Smooth muscle cell (in vitro differentiated cells): ENCODE measurements at regions not wholly inside any gene's neighbourhood (a gene's known extent, or its start where the extent isn't known, plus 50 kb on each side); places are given as distances from the start of the nearest gene placed in this dataset.

Experiments used
- DNase-seq: peaks from one replicate; lab custom pipeline; 2025; ENCODE audit not compliant: unreplicated experiment; lab: John Stamatoyannopoulos, UW
- H2AFZ ChIP-seq: fragments of 200-600 bp; sonication (generic); 2 replicates; pipeline ENCODE4 v1.6.0; 2016; ENCODE audit warnings: antibody characterized with exemption, low read depth, mild to moderate bottlenecking
- H3F3A ChIP-seq: fragments of 200-600 bp; sonication (generic); 2 replicates; pipeline ENCODE4 v1.6.0; 2017; ENCODE audit warnings: antibody characterized with exemption, low read depth
- H3K27ac ChIP-seq: fragments of 200-600 bp; sonication (generic); 2 replicates; pipeline ENCODE4 v1.5.1; 2016; ENCODE audit warnings: low read depth, mild to moderate bottlenecking
- H3K27me3 ChIP-seq: fragments of 200-600 bp; sonication (generic); 2 replicates; pipeline ENCODE4 v1.6.1; 2016; ENCODE audit warnings: low read depth, mild to moderate bottlenecking
- H3K36me3 ChIP-seq: fragments of 200-600 bp; sonication (generic); 2 replicates; pipeline ENCODE4 v1.5.1; 2016; ENCODE audit warnings: low read depth
- H3K4me1 ChIP-seq: fragments of 200-600 bp; sonication (generic); 2 replicates; pipeline ENCODE4 v1.5.1; 2016; ENCODE audit warnings: low read depth
- H3K4me2 ChIP-seq: fragments of 200-600 bp; sonication (generic); 2 replicates; pipeline ENCODE4 v1.6.0; 2016; ENCODE audit warnings: mild to moderate bottlenecking
- H3K4me3 ChIP-seq: fragments of 200-600 bp; sonication (generic); 2 replicates; pipeline ENCODE4 v1.5.1; 2016; ENCODE audit warnings: mild to moderate bottlenecking
- H3K79me2 ChIP-seq: fragments of 200-600 bp; sonication (generic); 2 replicates; pipeline ENCODE4 v1.6.0; 2016; ENCODE audit warnings: low read depth, mild to moderate bottlenecking
- H3K9ac ChIP-seq: fragments of 200-600 bp; sonication (generic); 2 replicates; pipeline ENCODE4 v1.6.0; 2016; ENCODE audit warnings: low read depth
- H3K9me3 ChIP-seq: fragments of 200-600 bp; sonication (generic); replicated peaks from 2 replicates; pipeline ENCODE4 v1.5.1; 2016; ENCODE audit warnings: low read depth
- H4K20me1 ChIP-seq: fragments of 200-600 bp; sonication (generic); 2 replicates; pipeline ENCODE4 v1.6.0; 2016; ENCODE audit warnings: low read depth
- CTCF ChIP-seq: fragments of 200-600 bp; sonication (generic); IDR thresholded peaks from 2 replicates; pipeline ENCODE4 v1.5.1; 2017; ENCODE audit warnings: borderline replicate concordance, mild to moderate bottlenecking, antibody characterized with exemption; ENCODE audit not compliant: insufficient read depth, poor library complexity, severe bottlenecking
- WGBS: methylation state at CpG from one replicate; pipeline ENCODE4 v1.1.7; 2016; ENCODE audit warnings: low lambda C conversion rate; 5-methylcytosine and 5-hydroxymethylcytosine counted together

DNA sequence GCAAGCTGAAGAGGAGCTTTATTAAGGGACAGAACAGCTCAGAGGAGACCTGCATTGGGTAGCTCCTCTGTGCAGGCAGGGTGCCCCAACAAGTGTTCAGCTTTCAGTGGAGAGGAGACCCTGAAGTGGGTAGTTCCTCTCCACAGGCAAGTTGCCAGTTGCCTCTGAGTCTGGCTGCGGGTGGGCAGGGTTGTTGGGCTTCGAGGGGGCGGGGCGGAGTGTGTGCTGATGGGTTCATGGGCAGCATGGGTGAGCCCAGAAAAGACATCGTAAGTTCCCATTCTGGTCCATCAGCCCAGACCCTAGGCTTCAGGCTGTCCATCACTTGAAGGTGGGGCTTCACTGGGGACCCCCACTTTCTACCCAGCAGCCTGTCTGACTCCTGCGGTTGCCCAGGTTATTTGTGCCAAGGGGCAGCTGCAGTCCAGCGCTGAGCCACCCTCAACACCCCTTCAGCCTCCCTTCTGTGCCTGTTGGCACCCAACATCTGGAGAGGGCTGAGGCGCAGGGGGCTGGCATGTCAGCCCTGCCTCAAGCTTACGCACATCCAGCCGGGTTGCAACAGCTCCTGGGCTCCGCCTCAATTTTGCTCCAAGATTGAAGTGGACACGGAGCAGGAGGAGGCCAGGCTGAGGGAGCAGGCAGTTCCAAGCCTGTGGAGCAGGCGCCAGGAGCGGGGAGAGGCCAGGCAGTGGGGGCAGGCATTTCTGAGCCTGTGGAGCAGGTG is 350.5 kb upstream of the PCDH20 start:
- Histone ChIP-seq H3K27me3 (no peaks in the 10 kb centered on the region), H4K20me1 (no peaks in the 10 kb centered on the region), H3K9ac (no peak overlapping the region), H3K36me3 (no peaks in the 10 kb centered on the region), H3K27ac (no peak overlapping the region), H3K4me1 (peaks cover 4% of the 10 kb centered on the region), H3K79me2 (no peaks in the 10 kb centered on the region), H2AFZ (no peak overlapping the region), H3K9me3 (no peaks in the 10 kb centered on the region), H3K4me2 (no peak overlapping the region), H3K4me3 (no peak overlapping the region), H3F3A (no peaks in the 10 kb centered on the region)
- DNase-seq: no peak
- WGBS: 85% methylated on average over 13 of the region's 14 CpGs
- no peak for TF ChIP-seq CTCF

GRCh38 chr13:61765181-61765742 is 349.6 kb upstream of the PCDH20 start:
- Histone ChIP-seq H3K27ac (no peak overlapping the region), H3K4me1 (no peaks in the 10 kb centered on the region), H2AFZ (no peak overlapping the region), H4K20me1 (no peaks in the 10 kb centered on the region), H3K9me3 (no peaks in the 10 kb centered on the region), H3K4me3 (no peak overlapping the region), H3K9ac (no peak overlapping the region), H3K36me3 (no peaks in the 10 kb centered on the region), H3K4me2 (no peak overlapping the region), H3F3A (no peaks in the 10 kb centered on the region), H3K79me2 (no peaks in the 10 kb centered on the region), H3K27me3 (no peaks in the 10 kb centered on the region)
- TF ChIP-seq CTCF: no peak
- 94% methylated on average over 16 of the region's 16 CpGs for WGBS
- DNase-seq: no peak

DNA sequence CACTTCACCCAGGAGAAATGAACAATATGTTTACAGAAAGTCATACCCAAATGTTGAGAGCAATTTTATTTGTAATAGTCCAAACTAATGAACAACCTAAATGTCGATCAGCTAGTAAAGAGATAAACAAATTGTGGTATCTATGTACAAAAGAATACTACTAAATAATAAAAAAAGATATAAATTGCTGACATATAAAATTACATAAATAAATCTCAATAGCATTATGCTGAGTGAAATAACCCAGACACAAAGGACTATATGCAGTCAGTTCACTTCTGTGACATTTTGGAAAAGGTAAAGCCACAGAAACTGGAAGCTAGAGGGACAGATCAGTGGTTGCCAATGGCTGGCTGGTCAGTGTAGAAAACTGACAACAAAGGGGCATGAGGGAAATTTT is 346.0 kb upstream of the PCDH20 start:
- Histone ChIP-seq H3K4me2 (no peak overlapping the region), H3K27ac (no peak overlapping the region), H3K27me3 (no peaks in the 10 kb centered on the region), H3K36me3 (no peaks in the 10 kb centered on the region), H2AFZ (no peak overlapping the region), H3K9me3 (no peaks in the 10 kb centered on the region), H3K4me3 (no peak overlapping the region), H3K9ac (no peak overlapping the region), H3K4me1 (no peaks in the 10 kb centered on the region), H3K79me2 (no peaks in the 10 kb centered on the region), H4K20me1 (no peaks in the 10 kb centered on the region), H3F3A (no peaks in the 10 kb centered on the region)
- DNase-seq: no peak
- WGBS: 95% methylated on average over 1 of the region's 1 CpG
- no peak for TF ChIP-seq CTCF

DNA sequence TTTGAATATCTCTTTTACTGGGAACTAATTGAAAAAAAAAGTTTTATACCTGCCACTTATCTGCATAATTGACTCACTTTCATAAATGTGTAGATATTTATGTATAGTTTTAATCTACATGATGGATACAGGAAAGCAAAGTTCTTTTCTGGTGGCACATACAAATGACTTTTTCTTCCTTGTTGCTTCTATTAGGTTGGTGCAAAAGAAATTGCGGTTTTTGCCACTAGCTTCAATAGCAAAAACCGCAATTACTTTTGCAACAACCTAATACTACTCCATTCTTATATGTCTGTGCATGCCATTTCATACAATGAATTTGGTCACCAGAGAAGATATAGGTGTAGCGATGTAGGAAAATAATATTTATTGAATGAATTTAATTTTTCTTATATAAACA is 344.5 kb upstream of the PCDH20 start:
- Histone ChIP-seq H3K27me3 (no peaks in the 10 kb centered on the region), H3F3A (no peaks in the 10 kb centered on the region), H3K27ac (no peak overlapping the region), H3K9me3 (peaks cover 6% of the 10 kb centered on the region), H3K4me1 (no peaks in the 10 kb centered on the region), H3K79me2 (no peaks in the 10 kb centered on the region), H3K36me3 (no peaks in the 10 kb centered on the region), H3K4me3 (no peak overlapping the region), H4K20me1 (no peaks in the 10 kb centered on the region), H3K9ac (no peak overlapping the region), H3K4me2 (no peak overlapping the region), H2AFZ (no peak overlapping the region)
- TF ChIP-seq CTCF: no peak
- 90% methylated on average over 3 of the region's 3 CpGs for WGBS
- DNase-seq: no peak
